WTC11 (cell line): ENCODE measurements at regions not wholly inside any gene's neighbourhood (a gene's known extent, or its start where the extent isn't known, plus 50 kb on each side); places are given as distances from the start of the nearest gene placed in this dataset.

Source experiments
- ATAC-seq: fragments of 200-7000 bp; cut with Tn5 transposase; 2 replicates; pipeline ENCODE4 v1.10.0; 2021; ENCODE audit warnings: mild to moderate bottlenecking, moderate library complexity
- CTCF ChIA-PET: fragments of 300-600 bp; sonication (Branson Sonifier 250); formaldehyde crosslinking; loops from one replicate; lab custom pipeline; 2021; ENCODE audit warnings: antibody characterized with exemption; lab: Charles Lee
- POLR2A ChIA-PET: fragments of 350-600 bp; sonication (Branson Sonifier 250); formaldehyde crosslinking; loops from one replicate; lab custom pipeline; 2021; ENCODE audit warnings: antibody characterized with exemption; lab: Charles Lee
- DNase-seq: peaks from one replicate; pipeline ENCODE4 v3.0.0; 2021; ENCODE audit warnings: low spot score
- H3K27ac Mint-ChIP-seq: 2 replicates; pipeline ENCODE4 v1.8.0; 2021; ENCODE audit warnings: mixed read lengths
- H3K27me3 Mint-ChIP-seq: 2 replicates; pipeline ENCODE4 v1.8.0; 2021; ENCODE audit warnings: low read depth, mild to moderate bottlenecking, moderate library complexity, mixed read lengths
- H3K36me3 Mint-ChIP-seq: 2 replicates; pipeline ENCODE4 v1.8.0; 2021; ENCODE audit warnings: mixed read lengths
- H3K4me1 Mint-ChIP-seq: 2 replicates; pipeline ENCODE4 v1.8.0; 2022; ENCODE audit warnings: mixed read lengths
- H3K4me3 Mint-ChIP-seq: 2 replicates; pipeline ENCODE4 v1.8.0; 2021; ENCODE audit warnings: mild to moderate bottlenecking, moderate library complexity, mixed read lengths
- H3K9me3 Mint-ChIP-seq: 2 replicates; pipeline ENCODE4 v1.8.0; 2021; ENCODE audit warnings: mixed read lengths
- AR ChIP-seq: fragments of 250-450 bp; sonication (Bioruptor Pico); IDR thresholded peaks from 2 replicates; pipeline ENCODE4 v1.9.0; 2021; ENCODE audit warnings: mild to moderate bottlenecking
- ARID4B ChIP-seq: sonication (generic); formaldehyde crosslinking; IDR thresholded peaks from 2 replicates; pipeline ENCODE4 v1.8.0; 2023; ENCODE audit warnings: missing genetic modification reagents, mild to moderate bottlenecking, borderline replicate concordance
- CTCF ChIP-seq: fragments of 200-600 bp; IDR thresholded peaks from 2 replicates; pipeline ENCODE4 v1.8.0; 2022; ENCODE audit warnings: antibody characterized with exemption
- E2F4 ChIP-seq: sonication (generic); formaldehyde crosslinking; IDR thresholded peaks from 2 replicates; pipeline ENCODE4 v1.8.1; 2022; ENCODE audit warnings: low read depth, mild to moderate bottlenecking, moderate library complexity, missing genetic modification reagents, borderline replicate concordance
- ESRRA ChIP-seq: sonication (generic); formaldehyde crosslinking; IDR thresholded peaks from 2 replicates; pipeline ENCODE4 v1.8.1; 2022; ENCODE audit warnings: mild to moderate bottlenecking, missing genetic modification reagents, borderline replicate concordance
- FOXK1 ChIP-seq: sonication (generic); formaldehyde crosslinking; IDR thresholded peaks from 2 replicates; pipeline ENCODE4 v1.8.0; 2022; ENCODE audit warnings: mild to moderate bottlenecking, moderate library complexity, missing genetic modification reagents
- GABPB1 ChIP-seq: sonication (generic); formaldehyde crosslinking; IDR thresholded peaks from 2 replicates; pipeline ENCODE4 v1.8.1; 2023; ENCODE audit warnings: mild to moderate bottlenecking, missing genetic modification reagents
- HMGA2 ChIP-seq: fragments of 250-450 bp; sonication (Bioruptor Pico); IDR thresholded peaks from 2 replicates; pipeline ENCODE4 v1.4.0; 2021; ENCODE audit warnings: mild to moderate bottlenecking, moderate library complexity
- NR3C1 ChIP-seq: sonication (generic); formaldehyde crosslinking; conservative IDR thresholded peaks from 2 replicates; pipeline ENCODE4 v1.8.1; 2023; ENCODE audit warnings: low read depth, mild to moderate bottlenecking, missing genetic modification reagents
- OVOL2 ChIP-seq: fragments of 250-450 bp; sonication (Bioruptor Pico); IDR thresholded peaks from 2 replicates; pipeline ENCODE4 v1.9.0; 2021; ENCODE audit warnings: mild to moderate bottlenecking, borderline replicate concordance
- PRRX2 ChIP-seq: fragments of 250-450 bp; sonication (Bioruptor Pico); IDR thresholded peaks from 2 replicates; pipeline ENCODE4 v1.8.0; 2021; ENCODE audit warnings: mild to moderate bottlenecking
- RORB ChIP-seq: fragments of 250-450 bp; sonication (Bioruptor Pico); IDR thresholded peaks from 2 replicates; pipeline ENCODE4 v1.9.0; 2021; ENCODE audit warnings: mild to moderate bottlenecking
- SOX15 ChIP-seq: fragments of 250-450 bp; sonication (Bioruptor Pico); IDR thresholded peaks from 2 replicates; pipeline ENCODE4 v1.9.0; 2021; ENCODE audit warnings: mild to moderate bottlenecking
- TCF7 ChIP-seq: sonication (generic); formaldehyde crosslinking; IDR thresholded peaks from 2 replicates; pipeline ENCODE4 v1.8.0; 2022; ENCODE audit warnings: mild to moderate bottlenecking, low read depth, missing genetic modification reagents, moderate library complexity
- TP53 ChIP-seq: sonication (generic); formaldehyde crosslinking; IDR thresholded peaks from 2 replicates; pipeline ENCODE4 v1.8.1; 2023; ENCODE audit warnings: mild to moderate bottlenecking, missing genetic modification reagents
- ZBTB21 ChIP-seq: sonication (generic); formaldehyde crosslinking; IDR thresholded peaks from 2 replicates; pipeline ENCODE4 v1.8.1; 2023; ENCODE audit warnings: mild to moderate bottlenecking, missing genetic modification reagents, borderline replicate concordance
- ZBTB43 ChIP-seq: sonication (generic); formaldehyde crosslinking; IDR thresholded peaks from 2 replicates; pipeline ENCODE4 v1.8.1; 2023; ENCODE audit warnings: mild to moderate bottlenecking, missing genetic modification reagents
- ZNF423 ChIP-seq: fragments of 250-450 bp; sonication (Bioruptor Pico); IDR thresholded peaks from 2 replicates; pipeline ENCODE4 v2.1.2; 2022; ENCODE audit warnings: mild to moderate bottlenecking, moderate library complexity

DNA sequence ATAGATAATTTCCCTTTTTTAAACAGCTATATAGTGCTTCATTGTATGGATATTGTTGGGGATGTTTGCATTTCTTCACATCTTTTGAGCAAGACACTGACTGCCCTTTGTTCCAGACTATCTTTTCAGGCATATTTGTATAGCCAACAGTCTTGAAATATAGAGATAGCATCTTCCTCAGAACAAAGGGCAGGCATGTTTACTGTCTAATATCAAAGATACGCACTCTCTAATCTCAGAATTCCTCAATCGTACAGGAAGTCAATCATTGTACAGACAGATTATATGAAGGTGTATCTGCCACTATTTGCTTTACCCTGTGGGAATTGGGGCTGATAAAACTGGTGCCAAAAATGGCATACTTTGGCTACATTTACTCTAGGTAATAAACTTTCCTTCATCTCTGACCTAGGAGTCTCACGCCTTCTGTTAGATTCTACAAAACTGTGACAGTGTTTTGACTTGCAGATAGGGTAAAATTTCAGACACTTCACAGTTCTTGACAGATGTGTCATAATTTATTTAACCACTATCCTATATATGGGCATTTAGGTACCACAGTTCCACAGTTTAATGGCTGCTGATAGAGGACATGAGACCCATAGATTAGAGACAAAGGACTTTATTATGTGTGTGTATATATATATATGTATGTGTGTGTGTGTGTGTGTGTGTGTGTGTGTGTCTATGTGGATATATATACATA is 321.0 kb downstream of the IGSF11 start (continued):
- TF ChIP-seq SOX15 (CRISPR knock-in tag) (no peak), RORB (CRISPR knock-in tag) (no peak), OVOL2 (no peak), ESRRA (CRISPR knock-in tag) (no peak), AR (CRISPR knock-in tag) (no peak), NR3C1 (CRISPR knock-in tag) (no peak), TCF7 (CRISPR knock-in tag) (no peak), E2F4 (CRISPR knock-in tag) (no peak), FOXK1 (CRISPR knock-in tag) (no peak), CTCF (no peak)
- TF ChIP-seq, all 79 proteins: peak for 0

DNA sequence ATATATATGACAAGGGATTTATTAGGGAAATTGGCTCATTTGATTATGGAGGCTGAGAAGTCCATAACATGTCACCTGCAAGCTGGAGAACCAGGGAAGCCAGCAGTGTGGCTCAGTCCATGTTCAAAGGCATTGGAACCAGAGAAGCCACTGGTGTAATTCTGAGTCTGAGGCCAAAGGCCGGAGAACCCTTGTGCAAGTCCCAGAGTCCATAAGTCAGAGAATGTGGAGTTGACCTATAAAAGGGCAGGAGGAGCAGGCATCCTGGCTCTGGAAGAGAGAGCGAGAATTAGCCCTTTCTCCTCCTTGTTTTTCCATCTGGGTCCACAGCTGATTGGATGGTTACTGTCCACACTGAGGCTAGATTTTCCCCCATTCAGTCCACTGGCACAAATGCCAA is 319.8 kb downstream of the IGSF11 start:
- H3K4me1 Mint-ChIP-seq: no peaks in the 10 kb centered on the region
- H3K36me3 Mint-ChIP-seq: peaks cover 7% of the 10 kb centered on the region
- ATAC-seq (no peak), DNase-seq (no peak)
- no peak overlapping the region for H3K4me3 Mint-ChIP-seq
- CTCF ChIA-PET: no interaction called here
- no peak overlapping the region for H3K27ac Mint-ChIP-seq
- POLR2A ChIA-PET: no interaction called here
- H3K27me3 Mint-ChIP-seq: no peaks in the 10 kb centered on the region; the same call in 1 of the 2 replicates
- H3K9me3 Mint-ChIP-seq: peaks cover 9% of the 10 kb centered on the region
- TF ChIP-seq GABPB1 (CRISPR knock-in tag) (no peak), PRRX2 (CRISPR knock-in tag) (no peak), ZBTB43 (CRISPR knock-in tag) (no peak), TCF7 (CRISPR knock-in tag) (no peak), FOXK1 (CRISPR knock-in tag) (no peak)
- TF ChIP-seq, all 79 proteins: peak for 0

DNA sequence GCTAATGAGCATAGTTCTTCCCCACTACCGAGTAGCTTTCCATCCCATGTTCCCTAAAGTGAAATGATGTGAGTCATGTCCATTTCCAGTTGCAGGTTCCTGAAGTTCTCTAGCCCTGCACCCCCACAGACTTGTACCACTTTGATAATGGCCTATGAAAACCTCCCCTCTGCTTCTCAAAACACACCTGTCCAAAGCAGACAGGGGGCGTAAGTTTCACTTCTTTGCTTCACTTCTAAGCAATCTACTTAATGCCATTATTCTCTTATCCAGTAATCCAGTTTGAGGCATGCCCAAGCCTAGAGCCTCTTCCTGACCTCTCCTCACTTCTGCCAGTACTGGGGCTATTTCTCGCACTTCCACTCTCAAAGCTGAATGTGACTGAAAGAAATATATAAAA is 305.1 kb downstream of the IGSF11 start:
- no peak for DNase-seq
- ATAC-seq: peak; percentile 47
- Mint-ChIP-seq H3K27me3 (no peaks in the 10 kb centered on the region), H3K9me3 (no peaks in the 10 kb centered on the region), H3K4me1 (peaks cover 14% of the 10 kb centered on the region), H3K36me3 (no peaks in the 10 kb centered on the region), H3K4me3 (no peak overlapping the region), H3K27ac (no peak overlapping the region)
- TF ChIP-seq ZNF423 (CRISPR knock-in tag): no peak
- no peak for TF ChIP-seq ARID4B (CRISPR knock-in tag)
- TF ChIP-seq ZBTB21: no peak
- TF ChIP-seq HMGA2 (CRISPR knock-in tag): no peak
- TF ChIP-seq TP53: no peak
- POLR2A ChIA-PET: no interaction called here
- CTCF ChIA-PET: interaction anchor here (1.4 kb wide), 2 partner anchors 31 to 69 kb away, joined by 3 to 7 read pairs; no protein-coding TSS in a partner anchor
